ENCODE measurements at regions not wholly inside any gene's neighbourhood (a gene's known extent, or its start where the extent isn't known, plus 50 kb on each side); places are given as distances from the start of the nearest gene placed in this dataset.
A peak's percentile ranks its signal among the peaks of the same experiment; 100 is the strongest.

- DNase-seq = no peak
These were observed 363.7 kb downstream of the LIG4 start for GRCh38 chr13:107851670-107852069.

GRCh38 chr13:107847406-107847805 lies 367.9 kb downstream of the LIG4 start:
- no peak for DNase-seq

GRCh38 chr13:107846642-107847041 lies 368.7 kb downstream of the LIG4 start:
- no peak for DNase-seq

GRCh38 chr13:107845911-107846310 lies 369.4 kb downstream of the LIG4 start:
- no peak for DNase-seq

GRCh38 chr13:107843681-107844080 lies 371.7 kb downstream of the LIG4 start:
- no peak for DNase-seq

GRCh38 chr13:107843281-107843680 lies 372.1 kb downstream of the LIG4 start:
- no peak for DNase-seq

- no peak for DNase-seq
These were observed 372.7 kb downstream of the LIG4 start for GRCh38 chr13:107842562-107843180.

GRCh38 chr13:107838588-107839161 lies 376.7 kb downstream of the LIG4 start:
- DNase-seq = no peak

- DNase-seq = no peak
These were observed 378.7 kb downstream of the LIG4 start for GRCh38 chr13:107836685-107837084.

GRCh38 chr13:107835339-107836018 lies 379.9 kb downstream of the LIG4 start:
- peak; percentile 10 for DNase-seq

- DNase-seq = no peak
These were observed 380.6 kb downstream of the LIG4 start for GRCh38 chr13:107834717-107835116.

- no peak for DNase-seq
These were observed 381.1 kb downstream of the LIG4 start for GRCh38 chr13:107834281-107834680.

- DNase-seq = no peak
These were observed 382.7 kb downstream of the LIG4 start for GRCh38 chr13:107832500-107833100.

GRCh38 chr13:107830804-107831203 lies 384.5 kb downstream of the LIG4 start:
- DNase-seq = no peak

- DNase-seq = no peak
These were observed 387.3 kb downstream of the LIG4 start for GRCh38 chr13:107827840-107828549.

- DNase-seq = no peak
These were observed 390.7 kb downstream of the LIG4 start for GRCh38 chr13:107824635-107825034.

- no peak for DNase-seq
These were observed 393.3 kb downstream of the LIG4 start for GRCh38 chr13:107822006-107822405.

GRCh38 chr13:107821492-107821891 lies 393.8 kb downstream of the LIG4 start:
- DNase-seq = no peak

- DNase-seq = no peak
These were observed 396.3 kb downstream of the LIG4 start for GRCh38 chr13:107819071-107819470.

GRCh38 chr13:107817647-107818287 lies 397.6 kb downstream of the LIG4 start:
- no peak for DNase-seq

- DNase-seq = no peak
These were observed 403.3 kb downstream of the LIG4 start for GRCh38 chr13:107812014-107812412.

GRCh38 chr13:107811233-107812013 lies 403.9 kb downstream of the LIG4 start:
- DNase-seq = no peak
